GM06990 (cell line): ENCODE measurements at regions not wholly inside any gene's neighbourhood (a gene's known extent, or its start where the extent isn't known, plus 50 kb on each side); places are given as distances from the start of the nearest gene placed in this dataset.

Experiments
- DNase-seq: peaks from one replicate; pipeline ENCODE4 v3.0.0-alpha.2; 2011; ENCODE audit not compliant: insufficient read length; ENCODE audit errors: extremely low read depth
- H3K27me3 ChIP-seq: replicated peaks from 2 replicates; pipeline ENCODE4 v1.6.0; 2011; ENCODE audit warnings: low read length; ENCODE audit not compliant: control insufficient read depth, insufficient read depth
- H3K36me3 ChIP-seq: 2 replicates; pipeline ENCODE4 v1.5.1; 2011; ENCODE audit warnings: low read length; ENCODE audit not compliant: control insufficient read depth, insufficient read depth
- H3K4me3 ChIP-seq: replicated peaks from 2 replicates; pipeline ENCODE4 v1.5.1; 2011; ENCODE audit warnings: low read depth, mild to moderate bottlenecking, control low read depth, low read length
- CTCF ChIP-seq: IDR thresholded peaks from 2 replicates; pipeline ENCODE4 v1.5.1; 2011; ENCODE audit warnings: low read length, control low read depth, mild to moderate bottlenecking, inconsistent platforms; ENCODE audit not compliant: insufficient read depth, poor library complexity, severe bottlenecking

- TF ChIP-seq CTCF = no peak
- no peaks in the 10 kb centered on the region for H3K27me3 ChIP-seq
- H3K36me3 ChIP-seq = no peaks in the 10 kb centered on the region
- H3K4me3 ChIP-seq = no peak overlapping the region
- no peak for DNase-seq
These were observed 99.7 kb upstream of the SYT1 start for GRCh38 chr12:78764913-78765312.

- H3K27me3 ChIP-seq = no peaks in the 10 kb centered on the region
- DNase-seq = no peak
- TF ChIP-seq CTCF = no peak
- H3K4me3 ChIP-seq = no peak overlapping the region
- H3K36me3 ChIP-seq = no peaks in the 10 kb centered on the region
These were observed 97.2 kb upstream of the SYT1 start for GRCh38 chr12:78767264-78767981.

- TF ChIP-seq CTCF = no peak
- Histone ChIP-seq H3K27me3 (no peaks in the 10 kb centered on the region), H3K4me3 (no peak overlapping the region), H3K36me3 (no peaks in the 10 kb centered on the region)
- DNase-seq = no peak
These were observed 86.2 kb upstream of the SYT1 start for GRCh38 chr12:78778339-78778738.

- DNase-seq = no peak
- H3K36me3 ChIP-seq = no peaks in the 10 kb centered on the region
- no peak overlapping the region for H3K4me3 ChIP-seq
- H3K27me3 ChIP-seq = no peaks in the 10 kb centered on the region
- TF ChIP-seq CTCF = no peak
These were observed 77.0 kb upstream of the SYT1 start for GRCh38 chr12:78787576-78787975.

- no peak for TF ChIP-seq CTCF
- no peak overlapping the region for H3K4me3 ChIP-seq
- no peaks in the 10 kb centered on the region for H3K27me3 ChIP-seq
- H3K36me3 ChIP-seq = no peaks in the 10 kb centered on the region
- DNase-seq = no peak
These were observed 74.4 kb upstream of the SYT1 start for GRCh38 chr12:78790148-78790547.
